Panc1 (cell line): ENCODE measurements at regions not wholly inside any gene's neighbourhood (a gene's known extent, or its start where the extent isn't known, plus 50 kb on each side); places are given as distances from the start of the nearest gene placed in this dataset.

Experiments used
- ATAC-seq: fragments of 200-7000 bp; cut with Tn5 transposase; 2 replicates; pipeline ENCODE4 v1.9.1; 2020; ENCODE audit warnings: mild to moderate bottlenecking, moderate library complexity
- BruUV-seq: library from RNA; stranded (reverse); fragments of 400-500 nt; replicated peaks from 2 replicates; lab custom pipeline; 2021; lab: Mats Ljungman, UMichigan
- CTCF ChIA-PET: fragments of 300-600 bp; sonication (Branson Sonifier 250); formaldehyde crosslinking; loops from one replicate; lab custom pipeline; 2022; ENCODE audit warnings: antibody characterized with exemption; lab: Charles Lee
- POLR2A ChIA-PET: fragments of 300-600 bp; sonication (Branson Sonifier 250); formaldehyde crosslinking; loops from one replicate; lab custom pipeline; 2022; ENCODE audit warnings: antibody characterized with exemption; lab: Charles Lee
- DNase-seq: peaks from one replicate; pipeline ENCODE4 v3.0.0-alpha.2; 2010; ENCODE audit warnings: low read depth, low spot score
- H3K27ac ChIP-seq: 2 replicates; pipeline ENCODE4 v1.5.1; 2011; ENCODE audit warnings: mild to moderate bottlenecking, low read length, inconsistent platforms
- H3K27me3 ChIP-seq: fragments of 200-500 bp; sonication (Bioruptor generic); 2 replicates; pipeline ENCODE4 v1.6.0; 2014; ENCODE audit warnings: low read length, inconsistent platforms; ENCODE audit not compliant: control insufficient read depth, insufficient read depth
- H3K36me3 ChIP-seq: fragments of 200-500 bp; sonication (Bioruptor generic); 2 replicates; pipeline ENCODE4 v1.5.1; 2014; ENCODE audit warnings: inconsistent platforms, mild to moderate bottlenecking, low read length, moderate library complexity; ENCODE audit not compliant: control insufficient read depth, insufficient read depth
- H3K4me1 ChIP-seq: 2 replicates; pipeline ENCODE4 v1.5.1; 2011; ENCODE audit warnings: inconsistent platforms, mild to moderate bottlenecking, low read length, moderate library complexity; ENCODE audit not compliant: control insufficient read depth, insufficient read depth
- H3K4me3 ChIP-seq, 2 experiments: 2 replicates each; pipeline ENCODE4 v1.5.1; 2011 to 2012; ENCODE audit warnings: low read depth in 2 of 2, low read length in 2 of 2, mild to moderate bottlenecking in 2 of 2, inconsistent platforms in 1 of 2, moderate library complexity in 1 of 2
- H3K9me3 ChIP-seq: fragments of 200-500 bp; sonication (Bioruptor generic); 2 replicates; pipeline ENCODE4 v1.5.1; 2014; ENCODE audit warnings: low read depth, mild to moderate bottlenecking, inconsistent platforms, low read length, moderate library complexity; ENCODE audit not compliant: control insufficient read depth, insufficient read depth
- CTCF ChIP-seq: fragments of 450-650 bp; IDR thresholded peaks from 2 replicates; pipeline ENCODE4 v1.5.1; 2017; ENCODE audit warnings: mild to moderate bottlenecking
- POLR2AphosphoS5 ChIP-seq: IDR thresholded peaks from 2 replicates; pipeline ENCODE4 v1.6.1; 2012; ENCODE audit warnings: mild to moderate bottlenecking, low read depth, low read length, moderate library complexity
- REST ChIP-seq, 2 experiments: IDR thresholded peaks; 2 replicates each; pipeline ENCODE4 v1.6.1; 2011 to 2012; ENCODE audit warnings: low read depth in 2 of 2, control low read depth in 1 of 2, low read length in 1 of 2, mild to moderate bottlenecking in 1 of 2, moderate library complexity in 1 of 2; ENCODE audit not compliant: insufficient read depth in 1 of 2
- SIN3A ChIP-seq: IDR thresholded peaks from 2 replicates; pipeline ENCODE4 v1.6.1; 2012; ENCODE audit warnings: low read depth, mild to moderate bottlenecking, low read length, moderate library complexity, borderline replicate concordance; ENCODE audit not compliant: insufficient read depth
- TCF7L2 ChIP-seq: IDR thresholded peaks from 2 replicates; pipeline ENCODE4 v1.6.1; 2011; ENCODE audit warnings: mild to moderate bottlenecking, low read depth, low read length, inconsistent platforms
- in situ Hi-C: cut with HindIII; loops from 2 replicates; pipeline ENCODE4 v1.10.0; 2016; ENCODE audit warnings: low sequenced_read_pairs, low pct_unique_long_range_greater_than_20kb
- intact Hi-C: fragments of 100-400 bp; cut with micrococcal nuclease; formaldehyde crosslinking; loops from one replicate; pipeline ENCODE4 v1.10.0; 2022; ENCODE audit not compliant: unreplicated experiment

- ChIA-PET POLR2A (no interaction called here), CTCF (interaction anchor here (0.5 to 1.0 kb wide), 2 partner anchors 134 to 198 kb away, joined by 3 to 4 read pairs; no protein-coding TSS in a partner anchor)
- ATAC-seq (no peak), DNase-seq (no peak)
- Histone ChIP-seq H3K9me3 (no peaks in the 10 kb centered on the region), H3K4me3 (no peak overlapping the region), H3K36me3 (no peaks in the 10 kb centered on the region), H3K4me1 (no peaks in the 10 kb centered on the region), H3K27me3 (no peaks in the 10 kb centered on the region), H3K27ac (no peak overlapping the region)
- TF ChIP-seq POLR2AphosphoS5 (no peak), CTCF (no peak), SIN3A (no peak), TCF7L2 (no peak), REST (IDR thresholded peaks at IDR 0.05; ENCODE audit: insufficient read depth in 1 of 2, low read depth in 2 of 2, low read length in 1 of 2) (no peak)
- in situ Hi-C loops: no loop called here
- BruUV-seq: no TSS peak
- intact Hi-C loops: no loop called here
Observed at GRCh38 chr3:159131376-159131775, 329.5 kb downstream of the MFSD1 start.

- Histone ChIP-seq H3K27me3 (no peaks in the 10 kb centered on the region), H3K27ac (no peak overlapping the region), H3K9me3 (no peaks in the 10 kb centered on the region), H3K36me3 (no peaks in the 10 kb centered on the region), H3K4me3 (no peak overlapping the region), H3K4me1 (no peaks in the 10 kb centered on the region)
- ChIA-PET POLR2A (no interaction called here), CTCF (no interaction called here)
- in situ Hi-C loops: no loop called here
- DNase-seq (no peak), ATAC-seq (no peak)
- TF ChIP-seq REST (IDR thresholded peaks at IDR 0.05; ENCODE audit: insufficient read depth in 1 of 2, low read depth in 2 of 2, low read length in 1 of 2) (no peak), CTCF (no peak), TCF7L2 (no peak), SIN3A (no peak), POLR2AphosphoS5 (no peak)
- BruUV-seq: no TSS peak
- intact Hi-C loops: no loop called here
Observed at GRCh38 chr3:159137949-159138348, 336.1 kb downstream of the MFSD1 start.
